HG03457 (cell line): ENCODE measurements at regions not wholly inside any gene's neighbourhood (a gene's known extent, or its start where the extent isn't known, plus 50 kb on each side); places are given as distances from the start of the nearest gene placed in this dataset.

ENCODE experiments used
- ATAC-seq: cut with Tn5 transposase; IDR thresholded peaks from one replicate; pipeline ENCODE4 v1.9.1; 2021; ENCODE audit warnings: moderate number of reproducible peaks; ENCODE audit not compliant: unreplicated experiment

DNA sequence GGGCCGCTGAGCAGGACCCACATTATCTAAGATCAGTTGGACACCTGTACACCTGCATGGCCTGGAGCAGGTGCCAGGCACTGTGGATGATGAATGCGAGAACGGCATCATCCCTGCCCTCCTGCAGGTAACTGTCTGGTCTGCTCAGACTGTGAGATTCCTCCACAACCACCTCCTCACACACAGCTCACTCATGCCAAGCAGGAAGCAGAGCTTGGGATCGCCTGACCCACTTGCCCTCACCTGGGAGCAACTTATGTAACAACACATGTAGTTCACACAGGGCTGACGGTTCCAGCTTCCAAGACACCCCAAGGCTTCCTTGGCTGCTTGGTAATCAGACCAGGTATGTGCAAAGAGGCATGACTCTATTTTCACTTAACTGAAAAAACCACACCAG lies 359.2 kb downstream of the PREX1 start:
- no peak for ATAC-seq

DNA sequence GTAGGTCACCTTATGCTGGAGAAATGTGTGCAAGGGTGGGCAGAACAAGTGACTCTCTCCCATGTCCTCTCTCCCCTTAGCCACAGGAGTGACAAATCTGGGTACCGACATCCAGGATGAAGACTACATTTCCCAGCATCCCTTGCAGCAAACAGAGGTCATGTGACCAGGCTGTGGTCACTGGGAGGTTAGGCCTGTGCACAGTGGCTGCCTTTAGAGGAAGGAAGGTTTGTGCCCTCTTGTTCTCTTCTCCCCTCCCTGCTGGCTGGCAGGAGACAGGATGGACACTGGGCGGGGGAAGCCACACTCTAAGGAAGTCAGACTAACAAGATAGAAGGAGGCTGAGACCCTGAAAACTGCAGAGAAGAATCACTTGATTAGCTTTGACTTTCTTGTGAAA lies 360.2 kb downstream of the PREX1 start:
- no peak for ATAC-seq

DNA sequence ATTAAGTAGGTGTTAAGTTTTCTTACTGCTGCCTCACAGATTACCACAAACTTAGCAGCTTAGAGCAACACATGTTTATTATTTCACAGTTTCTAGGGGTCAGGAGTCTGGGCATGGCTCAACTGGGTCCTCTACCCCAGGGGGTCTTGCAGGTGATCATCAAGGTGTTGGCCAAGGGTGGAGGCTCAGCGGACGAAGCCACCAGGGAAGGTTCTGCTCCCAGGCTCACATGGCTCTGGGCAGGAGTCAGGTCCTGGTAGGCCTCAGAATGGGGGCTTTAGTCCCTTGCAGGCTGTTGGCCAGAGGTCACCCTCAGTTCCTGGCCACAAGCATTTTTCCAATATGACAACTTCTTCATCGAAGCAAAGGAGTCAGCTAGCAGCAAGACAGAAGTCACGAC lies 362.5 kb downstream of the PREX1 start:
- no peak for ATAC-seq

DNA sequence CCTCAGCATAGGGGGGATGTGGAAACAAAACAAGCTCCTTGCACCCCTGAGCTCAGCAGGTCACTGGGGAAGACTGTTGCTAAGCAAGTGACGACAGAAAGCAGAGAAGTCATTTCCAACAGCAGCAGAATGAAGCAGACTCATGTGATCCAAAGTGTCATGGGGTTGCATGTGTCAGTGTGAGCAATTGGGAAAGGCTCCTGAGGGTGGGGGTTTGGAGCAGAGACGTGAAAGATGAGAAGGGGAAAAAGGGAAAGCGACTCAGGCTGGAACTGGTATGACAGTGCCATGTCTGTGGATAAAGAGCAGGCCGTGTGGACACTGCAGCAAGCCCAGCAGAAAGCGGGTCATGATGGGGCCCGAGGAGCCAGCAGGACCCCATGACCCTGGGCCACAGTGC lies 363.9 kb downstream of the PREX1 start:
- no peak for ATAC-seq

DNA sequence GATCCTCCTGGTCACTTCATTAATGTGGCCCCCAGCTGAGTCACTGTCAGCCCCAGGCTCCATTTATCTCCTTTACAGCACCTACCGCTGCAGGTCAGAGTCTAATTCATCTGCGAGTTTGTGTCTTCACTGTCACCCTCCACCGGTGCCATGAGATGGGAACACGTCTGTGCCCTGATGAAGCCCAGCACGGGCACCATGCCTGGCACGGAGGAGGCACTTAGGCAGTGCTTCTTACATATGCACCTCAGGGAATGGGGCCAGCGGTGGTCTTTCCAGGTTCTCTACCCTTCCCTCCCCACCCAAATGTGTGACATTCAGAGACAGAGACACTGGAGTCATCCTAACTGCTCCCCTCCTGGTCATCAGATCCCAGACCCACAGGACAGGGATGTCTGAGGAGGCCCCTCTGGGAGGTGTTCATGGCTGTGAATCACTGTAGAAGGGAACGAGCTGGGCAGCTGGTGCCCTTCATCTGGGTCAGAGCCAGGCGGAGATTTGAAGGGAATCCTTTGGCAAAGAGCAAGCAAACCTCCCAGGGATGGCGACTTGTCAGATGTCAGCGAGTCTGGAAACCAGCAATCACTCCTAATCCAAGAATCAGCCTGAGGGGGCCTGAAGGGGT lies 364.6 kb downstream of the PREX1 start:
- ATAC-seq, result no peak

DNA sequence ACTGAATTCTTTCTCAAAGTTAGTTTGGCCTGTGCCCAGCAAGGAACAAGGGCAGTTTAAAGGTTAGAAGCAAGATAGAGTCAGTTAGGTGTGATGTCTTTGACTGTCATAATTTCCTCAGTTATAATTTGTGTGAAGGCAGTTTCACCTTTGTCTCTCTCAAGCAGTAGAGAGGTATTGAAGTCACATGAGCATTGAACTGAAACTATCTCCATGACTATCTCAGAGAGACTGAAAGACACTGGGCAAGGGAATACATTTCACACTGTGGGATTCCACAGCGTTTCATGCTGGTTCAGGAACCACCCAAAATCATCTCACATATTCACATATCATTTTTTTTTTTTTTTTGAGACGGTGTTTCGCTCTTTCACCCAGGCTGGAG lies 366.1 kb downstream of the PREX1 start:
- no peak for ATAC-seq

DNA sequence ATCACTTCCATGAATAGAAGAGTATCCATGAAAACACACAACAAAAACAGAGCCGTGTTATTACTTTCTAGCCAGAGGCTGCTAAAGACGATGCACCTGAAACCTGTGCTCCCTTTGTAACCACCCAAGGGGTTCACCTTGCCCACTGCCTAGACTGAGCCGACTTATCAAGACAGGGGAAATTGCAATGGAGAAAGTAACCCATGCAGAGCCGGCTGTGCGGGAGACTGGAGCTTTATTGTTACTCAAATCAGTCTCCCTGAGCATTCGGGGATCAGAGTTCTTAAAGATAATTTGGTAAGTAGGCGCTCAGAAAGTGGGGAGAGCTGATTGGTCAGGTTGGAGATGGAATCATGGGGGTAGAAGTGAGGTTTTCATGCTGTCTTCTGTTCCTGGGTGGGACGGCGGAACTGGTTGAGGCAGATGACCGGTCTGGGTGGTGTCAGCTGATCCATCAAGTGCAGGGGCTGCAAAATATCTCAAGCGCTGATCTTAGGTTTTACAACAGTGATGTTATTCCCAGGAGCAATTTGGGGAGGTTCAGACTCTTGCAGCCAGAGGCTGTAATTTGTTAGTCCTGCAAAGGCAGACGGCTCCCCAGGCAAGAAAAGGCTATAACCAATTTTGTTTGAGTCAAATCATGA lies 366.6 kb downstream of the PREX1 start:
- no peak for ATAC-seq

DNA sequence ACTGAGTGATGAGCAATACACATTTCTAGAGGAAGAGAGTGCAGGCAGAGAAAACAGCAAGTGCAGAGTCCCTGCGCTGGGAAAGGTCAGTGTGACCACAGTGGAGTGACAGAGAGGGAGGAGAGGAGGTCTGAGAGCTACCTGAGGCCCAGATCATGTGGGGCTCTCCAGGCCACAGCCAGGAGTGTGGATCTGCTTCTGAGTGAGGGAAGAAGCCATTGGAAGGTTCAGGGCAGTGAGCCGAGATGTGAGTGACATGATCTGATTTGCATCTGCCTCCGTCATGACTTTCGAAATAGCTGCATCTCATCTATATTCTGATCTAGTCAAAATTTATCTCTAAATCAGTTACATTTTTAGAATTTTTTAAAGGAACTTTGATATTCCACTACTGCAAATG lies 367.1 kb downstream of the PREX1 start:
- ATAC-seq, result no peak

DNA sequence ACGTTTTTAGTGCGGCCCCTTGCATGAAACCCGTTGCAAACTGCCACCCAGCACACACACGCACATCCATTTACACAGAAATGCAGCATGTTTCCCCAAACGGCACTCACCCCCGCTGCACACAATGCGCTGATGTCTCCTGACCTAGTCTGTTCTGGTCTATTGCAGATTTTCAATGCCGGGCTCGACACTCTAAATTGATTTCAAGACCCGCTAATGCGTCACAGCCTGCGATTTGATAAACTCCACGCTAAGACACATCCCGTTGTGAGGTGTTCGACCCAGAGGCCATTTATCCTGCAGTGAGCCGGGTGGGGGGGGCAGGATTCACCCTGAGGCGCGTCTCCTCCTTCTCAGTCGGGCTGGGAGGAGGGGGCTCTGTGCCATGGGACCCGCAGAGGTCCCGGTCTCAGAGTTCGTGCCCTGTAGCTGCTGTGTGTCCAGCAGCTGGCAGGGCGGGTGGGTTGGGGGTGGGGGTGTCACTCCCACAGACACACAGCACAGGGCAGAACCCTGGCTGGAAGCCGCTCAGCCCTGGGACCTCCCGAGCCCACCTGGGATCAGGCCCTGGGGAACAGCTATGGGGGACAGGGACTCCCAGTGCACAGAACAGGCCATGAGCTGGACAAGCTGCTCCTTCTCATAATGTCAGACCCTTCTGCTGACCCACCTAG lies 367.9 kb downstream of the PREX1 start:
- ATAC-seq, result no peak

DNA sequence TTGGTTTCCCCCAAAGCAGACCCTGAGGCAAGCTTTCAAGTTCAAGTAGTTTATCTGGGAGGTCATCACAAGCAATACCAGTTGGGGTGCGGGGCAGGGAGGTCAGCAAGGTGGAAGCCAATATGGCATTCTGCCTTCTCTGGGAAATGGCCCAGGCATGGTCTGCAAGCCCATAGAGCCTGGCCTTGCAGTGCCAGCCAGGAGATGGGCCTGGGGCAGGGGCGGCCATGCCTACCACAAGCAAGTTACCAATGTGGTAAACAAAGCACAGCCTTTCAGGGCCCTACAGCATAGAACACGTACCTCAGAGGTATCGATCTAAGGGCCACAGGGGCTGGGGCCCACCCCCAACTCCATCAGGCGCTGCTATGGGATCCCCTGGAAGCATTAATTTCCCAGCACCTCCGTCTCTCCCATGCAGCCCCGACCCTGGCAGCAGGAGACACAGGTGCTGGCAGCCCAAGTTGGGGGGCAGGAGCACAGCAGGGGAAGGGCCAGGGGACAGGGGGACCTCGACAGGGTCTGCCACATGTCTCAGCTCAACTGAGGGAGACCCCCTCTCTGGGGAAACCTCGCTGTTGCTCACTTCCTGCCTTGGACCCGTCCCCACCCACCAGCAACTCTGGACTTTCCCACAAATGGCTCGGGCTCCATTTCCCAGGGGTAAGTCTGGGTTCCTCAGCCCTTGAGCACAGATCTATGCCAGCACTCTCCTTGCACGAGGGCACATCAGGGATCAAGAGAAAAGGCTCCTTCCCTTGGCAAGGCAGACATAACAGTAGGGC lies 369.0 kb downstream of the PREX1 start:
- ATAC-seq, result no peak

DNA sequence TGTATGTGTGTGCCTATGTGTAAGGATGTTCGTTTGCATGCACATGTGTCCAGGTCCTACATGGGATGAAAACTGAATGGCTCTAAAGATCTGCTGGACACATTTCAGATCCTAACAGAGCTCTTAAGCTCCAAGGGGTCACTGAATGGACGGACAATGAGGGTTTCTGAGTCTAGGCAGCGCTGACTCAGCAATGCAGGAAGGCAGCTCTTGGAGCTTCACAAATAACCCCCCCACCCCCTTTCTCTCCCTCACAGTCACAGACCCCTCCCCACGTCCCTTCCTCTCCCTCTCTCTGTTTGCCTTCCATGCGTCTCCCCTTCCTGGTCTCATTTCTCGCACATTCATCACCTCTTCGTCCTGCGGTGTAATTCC lies 369.8 kb downstream of the PREX1 start:
- no peak for ATAC-seq

DNA sequence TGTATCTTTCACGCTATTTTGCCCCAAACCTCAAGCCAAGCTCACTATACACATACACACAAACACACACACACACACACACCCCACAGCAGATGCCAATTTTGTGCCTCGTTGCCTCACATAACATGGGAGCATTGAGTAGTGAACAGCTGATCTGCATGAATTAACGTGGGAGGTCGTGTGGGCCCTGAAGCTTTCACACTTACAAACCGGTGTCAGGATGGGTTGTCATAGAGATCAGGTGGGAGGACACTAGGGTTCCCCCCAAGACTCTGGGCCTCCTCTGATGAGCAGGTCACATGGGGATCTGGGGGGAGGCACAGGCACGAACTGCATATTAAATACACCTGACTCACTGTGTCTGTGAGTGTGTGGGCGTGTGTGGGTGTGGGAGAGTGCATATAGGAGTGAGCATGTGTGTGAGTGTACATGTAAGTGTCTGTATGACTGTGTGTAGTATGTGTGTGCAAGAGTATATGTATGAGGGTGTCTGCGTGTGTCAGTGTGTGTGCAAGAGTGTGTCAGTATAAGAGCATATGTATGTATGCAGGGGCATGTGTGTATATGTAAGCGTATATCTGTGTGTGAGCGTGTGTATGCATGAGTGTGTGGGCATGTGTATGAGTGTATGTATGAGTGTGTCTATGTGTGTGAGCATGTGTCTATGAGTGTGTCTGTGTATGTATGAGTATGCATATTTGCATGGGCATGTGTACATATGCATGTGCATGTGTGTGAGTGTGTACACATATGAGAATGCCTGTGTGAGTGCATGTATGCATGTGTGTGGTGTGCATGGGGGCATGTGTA lies 370.4 kb downstream of the PREX1 start:
- no peak for ATAC-seq

DNA sequence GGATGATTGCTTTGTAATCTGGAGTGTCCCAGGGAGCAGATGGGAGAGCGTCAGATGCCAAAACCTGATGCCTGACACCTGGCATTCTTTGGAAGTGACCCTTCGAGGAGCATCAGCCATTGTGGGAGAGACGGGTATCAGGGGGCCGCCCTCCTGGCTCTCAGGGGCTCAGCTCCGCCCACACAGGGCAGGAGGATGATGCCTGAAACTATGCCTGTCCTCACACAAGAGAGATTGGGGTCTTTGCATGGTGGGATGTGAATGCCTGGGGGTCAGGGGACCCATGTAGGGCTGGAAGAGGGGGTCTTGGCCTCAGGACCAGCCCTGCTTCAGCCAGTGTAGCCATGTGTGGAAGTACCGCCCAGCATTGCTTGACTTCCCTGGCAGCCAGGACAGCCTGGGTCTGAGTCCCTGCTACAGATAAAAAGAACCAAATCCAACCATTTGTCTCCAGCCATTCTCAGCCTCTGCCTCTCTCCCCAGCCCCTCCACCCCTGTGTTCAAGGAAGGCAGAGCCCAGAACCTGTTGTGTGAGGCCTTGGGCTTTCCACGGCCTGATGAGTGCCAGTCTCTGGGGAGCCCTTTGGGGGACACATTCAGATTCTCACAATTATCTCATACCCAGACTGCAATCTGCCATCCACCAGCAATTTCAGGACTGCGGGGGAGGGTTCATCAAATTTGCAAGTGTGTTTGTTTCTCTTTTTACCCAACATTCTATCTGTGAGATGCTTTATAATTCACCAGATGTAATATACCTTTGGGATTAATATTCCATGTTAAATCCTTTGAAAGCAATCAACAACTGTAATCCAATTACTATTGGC lies 371.2 kb downstream of the PREX1 start:
- no peak for ATAC-seq

DNA sequence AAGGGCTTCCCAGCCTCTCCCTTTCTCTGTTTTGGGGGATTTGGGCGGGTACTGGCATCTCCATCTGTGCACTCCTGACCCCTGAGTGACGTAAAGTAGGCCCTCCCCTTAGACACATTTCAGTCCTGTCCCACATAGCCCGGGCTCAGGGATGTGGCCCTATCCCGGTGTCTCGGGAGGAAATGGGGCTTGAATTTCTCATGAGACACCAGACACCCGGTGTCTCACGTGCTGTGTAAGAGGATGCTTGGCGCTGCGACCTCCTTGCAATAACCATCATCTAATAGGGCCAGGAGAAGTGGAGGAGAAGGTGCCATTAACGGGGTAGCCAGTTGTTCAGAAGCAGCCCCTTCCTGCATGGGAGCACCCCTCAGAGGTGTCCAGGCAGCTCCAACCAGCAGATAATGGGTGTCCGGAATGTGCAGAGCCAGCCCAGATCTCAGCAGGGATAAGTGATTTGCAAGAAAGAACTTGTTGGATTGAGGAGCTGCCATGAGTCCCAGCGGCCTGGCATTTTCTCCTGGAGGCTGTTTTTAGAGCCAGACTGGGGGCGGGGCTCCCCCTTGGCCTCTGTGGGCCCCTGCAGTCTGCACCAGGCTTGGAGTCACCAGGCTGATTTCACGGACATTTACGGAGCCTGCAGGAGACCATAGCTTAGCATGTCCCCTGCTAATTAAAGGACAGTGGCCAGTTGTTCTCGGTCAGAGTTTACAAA lies 372.0 kb downstream of the PREX1 start:
- no peak for ATAC-seq

DNA sequence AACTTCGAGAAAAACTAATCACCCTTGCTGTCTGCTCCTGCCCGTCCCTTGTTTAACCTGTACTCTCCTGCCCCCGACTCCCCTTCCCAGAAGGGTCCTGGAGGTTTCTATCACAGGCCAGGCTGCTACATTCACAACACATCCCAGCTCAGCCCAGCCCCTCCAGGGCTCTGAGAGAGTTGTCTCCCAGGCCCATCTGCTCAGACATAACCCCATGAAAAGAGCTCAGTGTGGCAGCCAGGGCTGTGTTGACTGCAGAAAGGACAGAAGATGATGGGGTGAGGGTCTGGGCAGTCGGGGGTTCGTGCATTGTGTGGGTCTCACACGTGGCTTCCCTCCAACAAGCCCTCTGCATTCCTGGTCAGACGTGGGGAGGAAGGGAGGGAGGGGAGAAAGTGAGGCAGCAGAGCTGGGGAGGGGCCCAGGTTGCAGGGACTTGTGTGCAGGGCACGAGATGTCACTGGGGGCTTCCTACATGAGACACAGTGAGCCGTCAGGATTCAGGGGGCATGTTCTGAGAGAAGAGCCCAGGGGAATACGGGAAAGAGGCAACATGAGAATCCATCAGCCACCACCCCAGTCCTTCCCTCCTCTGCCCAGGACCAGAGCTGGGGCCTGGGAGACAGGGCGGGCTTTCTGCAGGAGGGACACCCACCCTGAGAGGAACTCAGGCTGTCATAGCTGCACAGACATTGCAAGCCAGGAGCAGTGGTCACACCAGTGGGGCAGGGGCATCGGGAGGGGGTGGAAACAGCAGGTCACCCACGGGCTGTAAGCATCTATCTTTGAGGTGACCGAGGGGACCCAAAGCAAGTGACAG lies 372.9 kb downstream of the PREX1 start:
- ATAC-seq, result no peak

DNA sequence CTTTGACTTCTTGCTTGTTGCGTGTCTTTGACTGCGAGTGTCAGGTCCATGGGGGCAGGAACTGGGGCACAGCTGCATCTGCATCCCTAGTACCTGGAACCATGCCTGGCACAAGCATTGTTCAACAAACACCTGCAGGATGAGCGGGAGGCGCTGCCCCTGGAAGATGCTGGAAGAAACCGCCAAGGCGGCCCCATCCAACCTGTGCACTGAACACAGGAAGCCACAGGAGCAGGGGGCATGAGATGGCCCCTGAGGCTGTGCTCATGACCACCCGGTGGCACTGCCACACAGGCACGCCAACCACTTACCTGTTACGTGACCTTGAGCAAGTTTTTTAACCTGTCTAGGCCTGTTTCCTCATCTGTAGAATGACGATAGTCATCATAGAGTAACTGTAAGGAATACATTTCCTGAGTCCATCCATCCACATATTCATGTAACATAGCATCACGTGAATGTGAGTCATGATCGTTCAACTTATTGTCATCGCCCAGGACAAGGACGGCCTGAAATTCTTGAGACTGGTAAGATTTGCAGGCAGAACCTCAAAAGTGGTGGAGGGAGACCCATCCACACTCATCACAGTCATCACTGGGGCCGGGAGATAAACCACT lies 374.2 kb downstream of the PREX1 start:
- ATAC-seq, result no peak

DNA sequence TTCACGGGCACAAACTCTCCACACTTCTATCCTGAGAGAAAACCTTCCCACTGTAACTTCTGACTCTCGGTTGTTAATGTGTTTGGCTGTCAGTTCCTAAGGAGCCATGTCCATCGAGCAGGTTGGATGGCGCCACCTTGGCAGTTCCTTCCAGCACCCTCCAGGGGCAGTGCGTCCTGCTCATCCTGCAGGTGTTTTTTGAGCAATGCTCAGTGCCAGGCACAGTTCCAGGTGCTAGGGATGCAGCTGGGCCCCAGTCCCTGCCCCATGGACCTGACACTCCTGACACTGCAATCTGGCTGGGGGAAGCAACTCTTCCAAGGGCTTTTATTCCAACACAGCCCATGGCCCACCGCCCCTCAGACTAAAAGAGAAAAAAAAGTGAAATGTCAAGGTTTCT lies 376.4 kb downstream of the PREX1 start:
- ATAC-seq, result no peak
